Mucosa of descending colon (tissue), 3 donors: ENCODE measurements at regions not wholly inside any gene's neighbourhood (a gene's known extent, or its start where the extent isn't known, plus 50 kb on each side); places are given as distances from the start of the nearest gene placed in this dataset.
"Not testable (repeated sequence)": the region's sequence is repeated elsewhere in the genome, so short reads cannot be mapped to it uniquely, and the experiment has no call there.

ENCODE experiments used
- ATAC-seq: fragments of 200-7000 bp; cut with Tn5 transposase; one replicate; pipeline ENCODE4 v1.9.1; 2020; ENCODE audit warnings: mild to moderate bottlenecking, moderate library complexity
- DNase-seq, 3 donors: peaks; one replicate each; pipeline ENCODE4 v3.0.0-alpha.2; 2020
- H3K36me3 ChIP-seq: fragments of 200-600 bp; one replicate; pipeline ENCODE4 v1.8.0; 2021; ENCODE audit warnings: low read depth, mild to moderate bottlenecking
- H3K4me1 ChIP-seq: fragments of 200-600 bp; one replicate; pipeline ENCODE4 v1.8.0; 2021; ENCODE audit warnings: low read depth, mild to moderate bottlenecking
- H3K4me3 ChIP-seq: fragments of 200-600 bp; one replicate; pipeline ENCODE4 v1.8.0; 2021; ENCODE audit warnings: mild to moderate bottlenecking
- H3K9me3 ChIP-seq: fragments of 200-600 bp; one replicate; pipeline ENCODE4 v1.8.0; 2021; ENCODE audit warnings: mild to moderate bottlenecking
- intact Hi-C, 2 donors: fragments of 100-400 bp; cut with DNase I in 1 of 2; cut with micrococcal nuclease in 1 of 2; formaldehyde crosslinking; loops; one replicate each; pipeline versions ENCODE4 v1.11.0 to v1.11.1; 2022; cut with DNase I, micrococcal nuclease
- donor health status: DM: no; HTN: no; CAD: no; lungs with moderate emphysema.
- donor health status: DM: no; HTN: no; CAD: no.
- donor health status: DM: no; HTN: yes; CAD: no.

DNA sequence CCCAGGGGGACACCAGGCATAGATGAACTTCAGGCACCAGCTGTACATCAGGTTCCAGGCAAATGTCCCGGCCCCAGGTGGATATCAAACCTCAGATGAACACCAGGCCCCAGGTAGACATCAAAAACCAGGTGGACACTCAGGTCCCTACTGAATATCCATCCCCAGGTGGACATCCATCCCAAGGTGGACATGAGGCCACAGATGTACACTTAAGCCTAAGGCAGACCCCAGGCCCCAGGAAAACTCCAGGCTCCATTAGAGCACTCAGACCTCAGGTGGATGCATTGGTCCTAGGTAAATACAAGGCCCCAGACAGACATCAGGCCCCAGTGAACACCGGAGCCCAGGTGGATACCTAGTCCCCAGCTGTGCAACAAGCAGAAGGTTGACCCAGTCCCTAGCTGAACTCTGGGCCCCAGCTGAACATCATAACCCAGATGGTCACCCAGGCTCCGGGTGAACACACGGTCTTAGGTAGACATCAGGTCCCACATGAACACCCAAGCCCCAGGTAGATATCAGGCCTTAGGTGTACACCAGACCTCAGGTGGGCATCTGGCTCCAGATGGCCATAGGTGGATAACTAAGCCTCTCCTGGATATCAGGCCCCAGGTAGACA, 1484.3 kb upstream of the TPTE start:
- H3K9me3 ChIP-seq, ATAC-seq, DNase-seq, H3K36me3 ChIP-seq, intact Hi-C loops, H3K4me1 ChIP-seq, H3K4me3 ChIP-seq: not testable (repeated sequence)

DNA sequence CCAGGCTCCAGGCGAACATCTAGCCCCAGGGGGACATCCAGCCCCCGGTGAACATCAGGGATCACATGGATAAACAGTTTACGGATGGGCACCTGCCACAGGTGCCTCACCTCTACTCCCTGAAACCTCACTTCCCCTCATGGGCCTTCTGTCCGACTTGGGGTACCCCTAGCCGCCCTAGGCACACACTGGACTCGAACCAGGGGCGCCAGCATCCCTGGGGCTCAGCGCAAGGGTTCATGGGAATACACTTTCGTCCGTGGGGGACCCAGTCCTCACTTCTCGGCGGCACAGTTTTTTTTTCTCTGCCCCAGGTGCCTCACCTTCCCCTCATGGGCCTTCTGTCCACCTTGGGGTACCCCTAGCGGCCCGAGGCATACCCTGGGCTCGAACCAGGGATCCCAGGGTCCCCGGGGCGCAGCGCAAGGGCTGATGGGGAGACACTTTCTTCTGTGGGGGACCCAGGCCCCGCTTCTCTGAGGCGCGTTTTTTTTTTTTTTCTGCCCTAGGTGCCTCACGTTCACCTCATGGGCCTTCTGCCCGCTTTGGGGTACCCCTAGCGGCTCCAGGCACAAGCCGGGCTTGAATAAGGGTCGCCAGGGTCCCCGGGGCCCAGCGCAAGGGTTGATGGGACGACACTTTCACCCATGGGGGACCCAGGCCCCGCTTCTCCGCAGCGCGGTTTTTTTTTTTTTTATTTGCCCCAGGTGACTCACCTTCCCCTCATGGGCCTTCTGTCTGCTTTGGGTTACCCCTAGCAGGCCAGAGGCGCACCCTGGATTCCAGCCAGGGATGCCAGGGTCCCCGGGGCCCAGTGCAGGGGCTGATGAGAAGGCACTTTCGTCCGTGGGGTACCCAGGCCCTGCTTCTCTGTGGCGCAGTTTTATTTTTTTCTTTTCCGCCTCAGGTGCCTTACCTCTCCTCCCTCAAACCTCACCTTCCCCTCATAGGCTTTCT, 1483.5 kb upstream of the TPTE start:
- intact Hi-C loops, H3K4me1 ChIP-seq, H3K36me3 ChIP-seq, H3K9me3 ChIP-seq, ATAC-seq, H3K4me3 ChIP-seq: not testable (repeated sequence)
- DNase-seq = peak in 1 of 3 donors; percentile 29

DNA sequence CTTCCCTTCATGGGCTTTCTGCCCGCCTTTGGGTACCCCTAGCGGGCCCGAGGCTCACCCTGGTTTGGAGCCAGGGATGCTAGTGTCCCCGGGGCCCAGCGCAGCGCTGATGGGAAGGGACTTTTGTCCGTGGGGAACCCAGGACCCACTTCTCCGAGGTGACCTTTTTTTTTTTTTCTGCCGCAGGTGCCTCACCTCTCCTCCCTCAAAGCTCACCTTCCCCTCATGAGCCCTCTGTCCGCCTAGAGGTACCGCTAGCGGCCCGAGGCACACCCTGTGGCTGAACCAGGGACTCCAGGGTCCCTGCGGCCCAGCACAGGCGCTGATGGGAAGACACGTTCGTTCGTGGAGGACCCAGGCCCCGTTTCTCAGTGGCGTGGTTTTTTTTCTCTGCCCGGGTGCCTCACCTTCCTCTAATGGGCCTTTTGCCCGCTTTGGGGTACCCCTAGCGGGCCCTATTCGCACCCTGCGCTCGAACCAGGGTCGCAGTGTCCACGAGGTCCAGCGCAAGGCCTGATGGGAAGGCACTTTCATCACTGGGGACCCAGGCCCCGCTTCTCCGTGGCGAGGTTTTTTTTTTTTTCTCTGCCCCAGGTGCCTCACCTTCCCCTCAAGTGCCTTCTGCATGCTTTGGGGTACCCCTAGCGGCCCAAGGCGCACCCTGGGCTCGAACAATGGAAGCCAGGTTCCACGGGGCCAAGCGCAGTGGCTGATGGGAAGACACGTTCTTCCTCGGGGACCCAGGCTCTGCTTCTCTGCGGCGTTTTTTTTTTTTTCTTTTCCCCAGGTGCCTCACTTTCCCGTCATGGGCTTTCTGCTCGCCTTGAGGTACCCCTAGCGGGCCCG, 1481.6 kb upstream of the TPTE start:
- peak in 1 of 3 donors; percentile 49 for DNase-seq
- intact Hi-C loops, H3K4me3 ChIP-seq, H3K9me3 ChIP-seq, H3K36me3 ChIP-seq, H3K4me1 ChIP-seq, ATAC-seq: not testable (repeated sequence)

DNA sequence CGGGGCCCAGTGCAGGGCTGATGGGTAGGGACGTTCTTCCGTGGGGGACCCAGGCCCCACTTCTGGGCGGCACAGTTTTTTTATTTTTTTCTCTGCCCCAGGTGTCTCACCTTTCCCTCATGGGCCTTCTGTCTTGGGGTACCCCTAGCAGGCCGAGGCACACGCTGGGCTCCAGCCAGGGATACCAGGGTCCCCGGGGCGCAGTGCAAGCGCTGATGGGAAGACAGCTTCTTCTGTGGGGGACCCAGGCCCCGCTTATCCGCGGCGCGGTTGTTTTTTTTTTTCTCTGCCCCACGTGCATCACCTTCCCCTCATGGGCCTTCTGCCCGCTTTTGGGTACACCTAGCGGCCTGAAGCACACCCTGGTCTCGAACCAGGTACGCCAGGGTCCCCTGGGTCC, 1481.0 kb upstream of the TPTE start:
- intact Hi-C loops, ATAC-seq, H3K4me1 ChIP-seq, DNase-seq, H3K4me3 ChIP-seq, H3K36me3 ChIP-seq, H3K9me3 ChIP-seq: not testable (repeated sequence)

DNA sequence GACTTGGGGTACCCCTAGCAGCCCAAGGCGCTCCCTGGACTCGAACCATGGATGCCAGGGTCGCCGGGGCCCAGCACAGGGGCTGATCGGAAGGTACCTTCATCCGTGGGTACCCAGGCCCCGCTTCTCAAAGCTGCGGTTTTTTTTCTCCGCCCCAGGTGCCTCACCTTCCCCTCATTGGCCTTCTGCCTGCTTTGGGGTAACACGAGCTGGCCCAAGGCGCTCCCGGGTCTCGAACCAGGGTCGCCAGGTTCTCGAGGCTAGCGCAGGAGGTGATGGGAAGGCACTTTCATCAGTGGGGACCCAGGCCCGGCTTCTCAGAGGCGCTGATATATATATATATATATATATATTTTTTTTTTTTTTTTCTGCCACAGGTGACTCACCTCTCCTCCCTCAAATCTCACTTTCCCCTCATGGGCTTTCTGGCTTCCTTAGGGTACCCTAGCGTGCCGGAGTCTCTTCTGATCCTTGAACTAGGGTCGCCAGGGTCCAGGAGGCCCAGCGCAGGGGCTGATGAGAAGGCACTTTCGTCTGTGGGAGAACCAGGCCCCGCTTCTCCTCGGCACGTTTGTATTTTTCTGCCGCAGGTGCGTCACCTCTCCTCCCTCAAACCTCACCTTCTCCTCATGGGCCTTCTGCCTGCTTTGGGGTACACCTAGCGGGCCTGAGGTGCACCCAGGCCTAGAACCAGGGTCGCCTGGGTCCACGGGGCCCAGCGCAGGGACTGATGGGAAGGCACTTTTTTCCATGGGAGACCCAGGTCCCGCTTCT, 1480.0 kb upstream of the TPTE start:
- ATAC-seq, intact Hi-C loops, H3K4me1 ChIP-seq, H3K4me3 ChIP-seq, H3K36me3 ChIP-seq, H3K9me3 ChIP-seq: not testable (repeated sequence)
- DNase-seq = peak in 1 of 3 donors; percentile 18

DNA sequence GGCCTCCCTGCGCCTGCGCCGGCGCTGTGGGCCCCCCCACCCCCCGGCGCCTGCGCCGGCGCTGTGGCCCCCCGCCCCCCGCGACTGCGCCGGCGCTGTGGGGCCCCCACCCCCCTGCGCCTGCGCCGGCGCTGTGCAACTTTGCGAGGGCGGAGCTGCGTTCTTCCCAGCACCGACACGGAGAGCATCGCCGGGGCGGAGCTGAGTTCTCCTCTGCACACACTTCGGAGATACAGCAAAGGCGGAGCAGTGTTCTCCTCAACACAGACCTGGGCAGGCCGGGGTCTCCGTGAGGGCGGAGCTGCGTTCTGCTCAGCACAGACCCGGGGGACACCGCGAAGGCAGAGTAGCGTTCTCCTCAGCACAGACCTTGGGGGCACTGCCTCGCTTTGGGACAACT, 1478.3 kb upstream of the TPTE start:
- H3K9me3 ChIP-seq, intact Hi-C loops, H3K4me3 ChIP-seq, H3K4me1 ChIP-seq, H3K36me3 ChIP-seq: not testable (repeated sequence)
- peak in 2 of 3 donors; percentile 62 to 71 for DNase-seq
- ATAC-seq = peak; percentile 30

DNA sequence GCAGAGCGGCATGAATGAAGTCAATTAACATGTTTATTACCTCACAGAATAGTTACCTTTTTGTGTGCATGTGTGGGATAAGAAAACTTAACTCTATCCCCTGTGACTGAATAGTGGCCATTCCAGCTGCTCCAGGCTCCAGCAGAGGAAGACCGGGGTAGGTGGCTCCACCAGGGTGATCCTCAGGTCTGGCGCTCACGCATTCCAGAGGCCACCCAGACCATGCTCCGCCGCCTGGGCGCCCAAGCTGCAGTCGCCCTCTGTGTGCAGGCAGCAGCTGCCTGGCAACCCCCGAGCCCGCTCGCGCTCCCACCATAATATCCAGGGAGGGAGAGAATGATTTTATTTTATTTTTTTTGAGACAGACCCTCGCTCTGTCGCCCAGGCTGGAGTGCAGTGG, 1474.5 kb upstream of the TPTE start:
- H3K9me3 ChIP-seq, DNase-seq, ATAC-seq, H3K36me3 ChIP-seq, H3K4me3 ChIP-seq, H3K4me1 ChIP-seq, intact Hi-C loops: not testable (repeated sequence)

DNA sequence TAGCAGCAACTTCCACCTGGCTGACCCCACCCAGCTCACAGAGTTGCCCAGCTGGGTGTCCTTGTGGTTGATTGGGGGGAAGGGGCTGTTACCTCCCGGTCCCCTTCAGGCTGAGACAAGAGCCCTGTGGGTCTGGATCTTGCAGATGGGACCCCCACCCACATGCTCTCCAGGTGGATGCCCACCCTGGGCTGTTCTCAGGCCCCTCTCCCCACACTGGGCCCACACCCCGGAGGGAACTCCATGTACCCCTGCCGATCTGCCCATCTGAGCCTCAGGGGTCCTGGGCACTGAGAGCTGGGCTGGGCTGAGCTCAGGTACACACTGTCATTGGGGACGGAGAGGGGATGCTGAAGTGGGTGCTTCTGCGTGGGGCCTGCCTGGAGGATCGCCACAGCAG, 1453.9 kb upstream of the TPTE start:
- ATAC-seq, intact Hi-C loops, H3K36me3 ChIP-seq, DNase-seq, H3K4me3 ChIP-seq, H3K4me1 ChIP-seq, H3K9me3 ChIP-seq: not testable (repeated sequence)

DNA sequence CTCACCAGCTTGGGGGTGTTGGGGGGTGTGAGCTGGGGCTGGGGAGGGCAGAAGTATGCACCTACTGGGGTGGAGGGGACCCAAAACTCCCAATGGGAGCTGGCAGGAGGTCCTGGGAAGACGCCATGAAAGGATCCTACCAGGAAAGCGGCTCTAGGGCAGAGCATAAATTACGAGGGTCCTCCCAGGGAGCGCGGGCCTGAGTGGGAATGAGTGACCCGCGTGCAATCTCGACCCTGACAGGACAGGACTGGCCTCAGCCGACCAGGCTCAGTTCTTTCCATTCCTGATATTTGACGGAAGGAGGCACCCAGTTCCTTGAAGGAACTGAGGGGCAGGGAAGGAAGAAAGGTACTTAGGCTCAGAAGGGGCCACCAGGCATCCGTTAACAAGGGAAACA, 1452.8 kb upstream of the TPTE start:
- ATAC-seq, H3K4me3 ChIP-seq, H3K36me3 ChIP-seq, intact Hi-C loops, H3K9me3 ChIP-seq, H3K4me1 ChIP-seq, DNase-seq: not testable (repeated sequence)

DNA sequence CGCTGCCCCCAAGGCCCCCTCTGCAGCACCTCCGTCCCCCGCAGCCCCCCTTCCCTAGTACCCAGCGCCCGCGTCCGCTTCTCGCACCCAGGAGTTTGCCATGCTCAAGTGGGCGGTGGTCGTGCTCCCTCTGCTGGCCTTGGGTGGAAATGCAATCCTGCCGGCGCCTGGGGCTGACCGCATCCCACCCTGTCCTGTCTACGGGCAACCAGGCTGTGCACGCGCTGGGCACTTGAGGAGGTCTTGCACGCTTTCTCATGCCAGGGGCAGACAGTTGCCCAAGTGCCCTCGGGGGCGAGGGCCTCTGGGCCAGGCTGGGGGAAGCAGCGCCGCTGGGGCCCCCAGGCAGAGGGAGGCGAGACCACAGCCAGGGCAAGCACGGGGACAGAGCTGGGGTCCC, 1450.7 kb upstream of the TPTE start:
- ATAC-seq, H3K36me3 ChIP-seq, H3K9me3 ChIP-seq, intact Hi-C loops, H3K4me1 ChIP-seq, H3K4me3 ChIP-seq: not testable (repeated sequence)
- DNase-seq = peak in 1 of 3 donors; percentile 40

DNA sequence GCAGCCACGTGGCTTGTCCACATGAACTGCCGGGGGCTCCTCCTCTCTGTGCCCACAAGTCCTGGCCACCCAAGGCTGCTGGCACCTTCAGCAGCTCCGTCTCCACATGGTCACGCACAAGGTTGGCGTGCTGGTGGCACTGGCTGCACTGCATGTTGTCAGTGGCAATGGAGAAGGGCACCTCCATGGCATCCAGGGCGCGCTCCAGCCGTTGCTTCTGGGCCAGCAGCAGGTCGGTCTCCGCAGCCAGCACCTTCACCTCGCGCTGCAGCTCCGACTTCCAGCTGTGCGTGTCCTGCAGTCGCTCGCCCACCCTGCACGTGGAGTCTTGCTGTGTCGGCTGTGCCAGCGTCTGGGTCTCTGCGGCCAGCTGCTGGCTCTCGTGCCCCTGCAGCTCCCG, 1448.4 kb upstream of the TPTE start:
- intact Hi-C loops, H3K4me1 ChIP-seq, DNase-seq, H3K36me3 ChIP-seq, H3K4me3 ChIP-seq, H3K9me3 ChIP-seq, ATAC-seq: not testable (repeated sequence)

DNA sequence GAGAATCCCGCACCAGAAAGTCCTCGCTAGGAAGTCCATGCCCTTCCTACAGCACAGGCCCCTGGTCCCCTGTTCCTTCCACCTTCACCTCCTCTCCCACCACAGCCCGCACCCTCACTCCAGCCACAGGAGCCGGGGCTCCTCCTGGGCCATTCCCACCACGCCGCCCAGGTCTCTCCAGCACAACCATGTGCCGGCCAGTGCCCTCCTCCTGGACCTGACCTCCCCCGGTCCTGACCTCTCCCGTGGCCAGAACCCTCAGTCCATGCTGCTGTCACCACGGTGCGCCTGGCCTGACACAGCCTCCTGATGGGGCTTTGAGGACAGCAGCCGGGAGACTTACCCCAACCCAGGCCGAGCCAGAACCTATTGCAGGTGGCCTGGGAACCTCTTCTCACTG, 1446.6 kb upstream of the TPTE start:
- ATAC-seq, H3K36me3 ChIP-seq, intact Hi-C loops, H3K4me3 ChIP-seq, H3K9me3 ChIP-seq, DNase-seq, H3K4me1 ChIP-seq: not testable (repeated sequence)

DNA sequence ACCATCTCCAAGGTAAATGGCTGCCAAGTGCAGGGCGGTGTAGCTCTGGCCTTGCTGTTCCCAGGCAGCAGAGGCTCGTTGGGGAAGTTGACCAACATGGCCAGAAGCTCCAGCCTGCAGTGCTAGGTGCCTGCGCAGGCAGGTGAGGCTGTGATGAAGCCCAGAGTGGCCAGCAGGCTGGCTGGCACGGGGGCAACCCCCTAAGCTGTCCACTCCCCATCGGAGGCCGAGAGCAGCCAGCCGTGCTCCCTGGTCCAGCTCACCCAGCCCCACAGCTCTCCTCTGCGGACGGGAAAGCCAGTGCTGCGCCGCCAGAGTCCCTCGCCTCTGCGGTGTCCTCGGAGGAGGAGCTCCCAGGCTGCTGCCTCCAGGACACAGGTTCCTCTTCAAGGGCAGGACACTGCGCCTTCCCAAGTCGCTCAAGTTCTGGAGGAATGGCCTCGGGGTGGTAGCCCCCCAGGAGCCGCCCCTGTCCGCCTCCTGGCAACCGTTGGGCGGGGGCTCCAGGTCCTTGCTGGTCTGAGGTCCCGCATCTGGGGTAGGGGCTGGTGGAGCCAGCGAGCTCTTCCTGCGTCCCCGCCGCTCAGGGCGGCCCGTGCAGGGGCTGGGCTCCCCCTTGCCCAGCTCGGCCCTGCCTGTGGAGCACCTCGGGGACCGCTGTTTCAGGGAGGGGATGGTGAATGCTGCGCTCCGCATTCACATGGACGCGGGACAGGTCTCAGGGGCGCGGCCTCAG, 1438.1 kb upstream of the TPTE start:
- H3K9me3 ChIP-seq, H3K36me3 ChIP-seq, ATAC-seq, H3K4me1 ChIP-seq, H3K4me3 ChIP-seq, intact Hi-C loops, DNase-seq: not testable (repeated sequence)
